Stimulated activated CD4-positive, alpha-beta T cell treated with anti-CD3 and anti-CD28 coated beads, Interleukin-2, amount 100 ng/mL, for 24 hours (primary cell): ENCODE measurements at regions not wholly inside any gene's neighbourhood (a gene's known extent, or its start where the extent isn't known, plus 50 kb on each side); places are given as distances from the start of the nearest gene placed in this dataset.

Experiments used
- DNase-seq, 2 donors: peaks; one replicate each; pipeline ENCODE4 v3.0.0-alpha.2; 2020

DNA sequence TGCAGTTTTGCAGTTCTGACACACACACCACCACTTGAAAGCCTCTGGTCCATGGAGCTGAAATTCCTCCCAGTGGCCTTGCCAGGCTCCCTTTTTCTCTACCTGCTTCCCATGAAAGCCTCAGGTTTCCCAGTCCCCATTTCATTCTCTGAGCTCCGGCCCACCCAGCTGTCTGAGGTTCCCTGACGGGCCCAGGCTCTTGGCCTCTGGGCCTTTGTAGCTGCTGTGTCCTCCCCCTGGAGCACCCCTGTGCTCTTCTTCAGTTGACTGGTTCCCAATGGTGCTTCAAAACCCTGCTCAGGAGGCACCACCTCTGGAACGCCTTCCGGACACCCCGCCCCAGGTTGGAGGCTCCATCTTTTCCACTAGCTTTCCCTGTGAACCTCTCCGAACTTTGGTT is 155.9 kb upstream of the SHB start:
- DNase-seq: no peak

DNA sequence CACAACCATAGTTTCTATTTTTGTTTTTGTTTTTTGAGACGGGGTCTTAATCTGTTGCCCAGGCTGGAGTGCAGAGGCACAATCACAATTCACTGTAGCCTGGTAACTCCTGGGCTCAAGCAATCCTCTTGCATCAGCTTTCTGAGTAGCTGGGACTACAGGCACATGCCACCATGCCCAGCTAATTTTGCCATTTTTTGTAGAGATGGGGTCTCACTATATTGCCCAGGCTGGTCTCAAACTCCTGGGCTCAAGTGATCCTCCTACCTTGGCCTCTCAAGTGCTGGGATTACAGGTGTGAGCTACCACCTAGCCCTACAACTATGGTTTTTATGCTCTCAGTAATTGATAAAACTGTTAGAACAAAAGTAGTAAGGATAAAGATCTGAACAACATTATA is 147.5 kb upstream of the SHB start:
- DNase-seq: no peak

- DNase-seq: no peak
These were observed 146.4 kb upstream of the SHB start for GRCh38 chr9:38215465-38215864.

- no peak for DNase-seq
These were observed 145.4 kb upstream of the SHB start for GRCh38 chr9:38214432-38214831.

- DNase-seq: no peak
These were observed 144.7 kb upstream of the SHB start for GRCh38 chr9:38213631-38214299.

GRCh38 chr9:38212016-38212415 is 143.0 kb upstream of the SHB start:
- DNase-seq: no peak

GRCh38 chr9:38211002-38211401 is 142.0 kb upstream of the SHB start:
- no peak for DNase-seq

DNA sequence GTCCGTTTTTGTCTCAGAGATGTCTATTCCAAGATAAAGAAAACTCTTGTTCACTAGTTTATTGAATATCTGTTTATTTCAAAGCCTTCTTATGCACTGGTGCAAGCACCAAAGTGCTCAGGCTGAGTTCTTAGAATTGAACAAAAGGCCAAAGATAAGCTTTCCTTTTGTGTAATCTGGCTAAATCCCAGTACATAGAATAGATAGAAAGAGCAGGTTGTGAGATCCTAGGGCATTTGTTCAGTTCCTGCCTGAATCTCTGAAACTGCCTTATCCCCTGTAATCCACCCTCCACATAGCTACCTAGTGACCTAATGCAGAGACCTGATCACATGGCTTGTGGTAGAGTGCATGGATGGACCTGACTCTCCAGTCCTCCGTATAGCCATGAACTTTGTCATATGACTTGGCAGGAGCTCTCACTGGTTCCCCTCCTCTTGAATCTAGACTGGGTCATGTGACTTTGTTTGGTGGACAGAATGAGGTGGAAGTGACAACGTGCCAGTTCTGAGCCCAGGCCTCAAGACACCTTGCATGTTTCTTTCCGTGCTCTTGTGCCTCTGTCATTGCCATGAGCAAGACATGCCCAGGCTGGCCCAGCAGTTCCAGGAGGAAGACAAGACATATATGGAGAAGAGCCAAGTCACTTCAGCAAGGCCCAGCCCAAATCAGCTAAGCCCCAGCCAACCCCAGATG is 139.3 kb upstream of the SHB start:
- DNase-seq: no peak

DNA sequence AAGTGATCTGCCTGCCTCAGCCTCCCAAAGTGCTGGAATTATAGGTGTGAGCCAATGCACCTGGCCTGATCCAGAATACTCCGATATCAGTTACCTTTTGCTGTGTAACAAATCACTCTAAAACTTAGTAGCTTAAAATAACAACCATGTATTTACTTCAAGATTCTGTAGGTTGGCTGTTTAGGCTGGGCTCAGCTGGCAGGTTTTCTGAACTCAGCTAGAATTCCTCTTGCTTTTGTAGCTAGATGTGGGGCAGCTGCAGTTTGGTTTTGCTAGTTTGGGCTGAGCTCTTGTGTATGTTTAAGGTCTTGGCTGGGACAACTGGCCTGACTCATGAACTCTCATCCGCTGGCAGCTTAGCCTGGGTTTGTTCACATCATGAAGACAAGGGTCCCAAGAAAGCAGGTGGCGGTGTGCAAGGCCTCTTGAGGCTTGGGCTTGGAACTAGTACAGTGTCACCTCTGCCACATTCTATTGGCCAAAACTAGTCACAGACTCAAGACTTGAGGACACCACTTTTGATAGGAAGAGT is 138.3 kb upstream of the SHB start:
- no peak for DNase-seq

GRCh38 chr9:38205279-38205678 is 136.3 kb upstream of the SHB start:
- no peak for DNase-seq

DNA sequence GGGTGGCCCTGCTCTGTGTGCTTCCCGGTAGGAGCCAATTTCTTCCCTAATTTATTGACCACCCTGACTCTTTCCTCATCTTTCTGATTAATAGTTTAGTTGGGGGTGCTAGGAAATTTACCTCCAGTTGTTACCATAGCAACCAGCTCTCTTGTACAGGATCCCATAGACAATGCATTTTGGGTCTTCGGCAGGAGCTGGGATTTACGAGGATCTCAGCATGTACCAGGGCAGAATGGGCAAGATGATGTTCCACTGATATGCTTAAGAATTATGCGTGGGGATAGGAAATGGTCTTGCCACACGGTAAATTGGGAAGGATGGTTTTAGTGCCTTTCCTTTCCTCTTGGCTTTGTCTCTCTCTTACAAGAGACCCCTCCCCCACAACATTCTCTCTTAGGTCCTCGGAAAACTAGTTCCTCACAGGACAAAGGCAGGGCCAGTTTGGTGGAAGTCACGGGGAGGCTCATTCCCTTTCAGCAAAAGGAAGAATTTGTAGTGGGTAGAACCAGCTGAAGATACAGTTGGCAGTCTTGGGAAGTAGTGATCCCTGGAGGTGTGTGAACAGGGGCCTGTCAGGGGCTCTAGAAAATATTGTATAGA is 133.4 kb upstream of the SHB start:
- DNase-seq: no peak

GRCh38 chr9:38201844-38202243 is 132.8 kb upstream of the SHB start:
- DNase-seq: no peak

GRCh38 chr9:38200431-38200830 is 131.4 kb upstream of the SHB start:
- no peak for DNase-seq

DNA sequence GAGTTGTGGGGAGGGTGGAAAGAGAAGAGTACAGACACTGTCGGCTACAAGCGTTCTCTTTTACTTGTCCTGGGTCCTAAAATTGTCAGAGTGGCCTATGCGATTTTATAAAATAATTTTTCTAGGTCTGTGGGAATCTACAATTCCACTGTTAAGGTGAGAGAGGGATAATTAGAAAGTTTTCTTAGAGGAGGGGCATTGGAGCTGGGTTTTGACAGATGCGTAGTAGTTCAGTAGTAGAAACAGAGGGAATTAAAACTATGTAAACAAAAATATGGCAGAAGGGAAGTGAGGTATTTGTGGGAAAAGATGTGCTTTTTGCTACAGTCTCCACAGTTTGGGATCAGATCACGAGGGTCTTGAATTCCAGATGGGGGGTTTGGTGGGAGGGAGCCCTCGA is 129.1 kb upstream of the SHB start:
- DNase-seq: no peak

GRCh38 chr9:38196714-38197113 is 127.7 kb upstream of the SHB start:
- DNase-seq: no peak

- DNase-seq: no peak
These were observed 126.7 kb upstream of the SHB start for GRCh38 chr9:38195737-38196161.

GRCh38 chr9:38194870-38195269 is 125.8 kb upstream of the SHB start:
- DNase-seq: no peak

DNA sequence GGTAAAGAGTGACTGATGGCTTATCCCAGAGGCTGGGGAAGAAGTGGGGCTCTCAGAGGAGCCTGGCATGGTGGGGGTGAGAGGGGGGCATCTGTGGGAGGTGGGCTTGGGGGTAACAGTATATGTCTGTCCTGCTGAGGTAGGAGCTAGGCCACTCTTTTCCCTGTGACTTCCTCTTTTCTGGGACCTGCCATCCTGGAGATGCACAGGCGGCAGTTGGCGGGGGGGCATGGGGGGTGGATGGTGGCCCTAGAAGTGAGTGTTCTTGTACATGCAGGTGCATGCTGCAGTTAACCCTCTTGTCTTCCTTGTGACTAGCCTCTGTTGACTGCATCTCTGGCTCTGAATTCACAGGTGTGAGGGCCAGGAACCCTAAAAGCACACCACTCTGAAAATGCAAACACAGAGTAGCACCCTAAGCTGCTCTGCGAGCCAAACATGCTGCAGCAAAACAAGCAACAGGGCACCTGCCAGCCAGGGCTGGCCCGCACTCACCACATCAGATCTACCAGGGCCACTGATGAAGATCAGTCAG is 123.8 kb upstream of the SHB start:
- no peak for DNase-seq

GRCh38 chr9:38186404-38187115 is 117.5 kb upstream of the SHB start:
- DNase-seq: no peak

- DNase-seq: no peak
These were observed 116.8 kb upstream of the SHB start for GRCh38 chr9:38185647-38186403.

DNA sequence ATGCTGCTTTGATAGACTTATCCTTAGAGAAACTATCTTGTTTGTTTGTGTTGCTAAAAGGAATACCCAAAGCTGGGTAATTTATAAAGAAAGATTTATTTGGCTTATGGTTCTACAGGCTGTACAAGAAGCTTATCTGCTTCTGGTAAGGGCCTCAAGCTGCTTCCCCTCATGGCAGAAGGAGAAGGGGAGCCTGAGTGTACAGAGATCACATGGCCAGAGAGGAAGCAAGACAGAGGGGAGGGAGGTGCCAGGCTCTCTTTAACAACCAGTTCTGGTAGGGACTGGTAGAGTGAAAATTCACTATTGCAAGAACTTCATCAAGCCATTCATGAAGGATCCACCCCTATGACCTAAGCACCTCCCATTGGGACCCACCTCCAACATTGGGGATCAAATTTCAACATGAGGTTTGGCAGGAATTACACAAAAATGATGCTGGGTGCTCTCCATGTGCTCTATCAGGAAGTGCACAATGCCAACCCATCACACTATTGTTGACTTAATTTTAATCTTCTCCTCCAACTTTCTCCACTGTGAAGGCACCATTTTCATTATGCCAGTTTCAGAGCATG is 115.1 kb upstream of the SHB start:
- DNase-seq: no peak

GRCh38 chr9:38182321-38182720 is 113.3 kb upstream of the SHB start:
- no peak for DNase-seq
